ENCODE measurements at regions not wholly inside any gene's neighbourhood (a gene's known extent, or its start where the extent isn't known, plus 50 kb on each side); places are given as distances from the start of the nearest gene placed in this dataset.

DNA sequence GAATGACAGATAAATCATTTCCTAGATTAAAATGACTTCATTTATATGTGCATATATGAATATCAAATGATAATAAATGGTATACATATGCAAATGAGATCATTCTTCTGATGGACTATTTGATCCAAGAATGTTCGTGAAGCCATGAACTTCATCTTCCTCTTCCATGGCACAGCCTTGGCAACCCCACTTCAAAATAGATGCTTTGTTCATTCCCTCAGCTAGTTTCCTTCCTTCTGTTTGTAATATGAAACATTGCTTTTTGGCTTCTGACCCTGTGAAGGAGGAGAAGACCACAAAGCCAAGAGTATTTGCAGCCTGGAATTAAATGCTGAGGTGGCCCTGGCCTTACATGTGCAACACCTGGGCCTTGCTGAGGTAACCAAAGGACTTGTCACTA is 106.8 kb upstream of the LIFR start:
- Histone ChIP-seq H3K27ac (ENCODE audit: low read depth, low read length, poor library complexity, severe bottlenecking) (no peak overlapping the region), H3K36me3 (ENCODE audit: insufficient read depth, low read length, poor library complexity, severe bottlenecking) (no peaks in the 10 kb centered on the region), H3K27me3 (replicated peaks; ENCODE audit: insufficient read depth, low read depth, low read length, poor library complexity) (no peaks in the 10 kb centered on the region), H3K4me3 (ENCODE audit: low read depth, low read length, poor library complexity, severe bottlenecking) (no peak overlapping the region), H3K9me3 (ENCODE audit: low read depth, low read length, poor library complexity, severe bottlenecking) (no peaks in the 10 kb centered on the region), H3K4me1 (ENCODE audit: insufficient read depth, low read length, poor library complexity, severe bottlenecking) (peaks cover 5% of the 10 kb centered on the region)
- intact Hi-C loops (cut with micrococcal nuclease; ENCODE audit: unreplicated experiment): loop anchor here (5.0 kb wide), 1 partner anchor 111 kb away; no protein-coding TSS in a partner anchor
- POLR2A ChIA-PET (ENCODE audit: low non-redundant PET): no interaction called here
- CTCF ChIA-PET: no interaction called here
- BruUV-seq (replicated peaks): no TSS peak
- no peak for DNase-seq (ENCODE audit: low spot score)
- TF ChIP-seq CTCF (conservative IDR thresholded peaks at IDR 0.05; ENCODE audit: low read depth, low read length) (no peak), EZH2 (IDR thresholded peaks at IDR 0.05; ENCODE audit: borderline replicate concordance, low read depth, low read length, poor library complexity, severe bottlenecking) (no peak)

DNA sequence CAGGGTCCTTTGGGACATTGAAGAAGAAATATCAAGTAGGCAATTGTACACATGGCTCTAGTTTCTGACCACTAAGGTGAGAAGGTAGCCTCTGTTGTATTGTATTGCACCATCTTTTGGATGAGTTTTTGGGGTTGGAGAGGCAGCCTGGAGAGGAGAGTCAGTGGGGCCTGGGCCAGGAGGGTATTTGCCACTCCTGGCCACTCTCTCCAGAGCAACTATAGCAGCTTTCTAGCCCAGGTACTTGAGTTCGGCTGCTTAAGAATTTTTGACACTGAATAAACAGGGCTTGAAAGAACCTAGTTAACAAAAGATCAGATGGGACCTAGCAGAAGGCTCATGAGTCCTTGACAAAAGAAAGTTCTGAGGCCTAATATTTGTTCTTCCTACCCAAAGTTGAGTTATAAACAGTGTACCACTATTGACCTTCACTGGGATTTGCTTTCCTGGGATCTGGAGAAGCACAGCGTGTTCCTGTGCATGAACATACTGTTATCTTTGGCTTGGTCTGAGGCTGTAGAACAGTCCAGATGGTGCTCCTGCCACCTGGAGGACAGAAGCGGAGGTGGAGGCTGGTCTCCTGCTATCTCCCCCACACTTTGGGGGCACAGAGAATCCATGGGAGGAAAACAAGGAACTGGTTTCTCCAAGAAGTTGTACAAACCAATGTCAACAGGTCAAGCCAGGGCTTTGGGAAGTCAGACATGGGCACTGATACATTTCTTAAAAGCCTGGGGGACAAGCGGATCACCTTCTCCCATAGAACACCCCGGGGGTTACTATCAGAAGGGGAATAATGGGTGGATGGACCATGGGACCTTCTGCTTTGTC is 110.4 kb upstream of the LIFR start:
- Histone ChIP-seq H3K36me3 (ENCODE audit: insufficient read depth, low read length, poor library complexity, severe bottlenecking) (no peaks in the 10 kb centered on the region), H3K27me3 (replicated peaks; ENCODE audit: insufficient read depth, low read depth, low read length, poor library complexity) (no peaks in the 10 kb centered on the region), H3K9me3 (ENCODE audit: low read depth, low read length, poor library complexity, severe bottlenecking) (no peaks in the 10 kb centered on the region), H3K4me1 (ENCODE audit: insufficient read depth, low read length, poor library complexity, severe bottlenecking) (no peaks in the 10 kb centered on the region), H3K27ac (ENCODE audit: low read depth, low read length, poor library complexity, severe bottlenecking) (no peak overlapping the region), H3K4me3 (ENCODE audit: low read depth, low read length, poor library complexity, severe bottlenecking) (no peak overlapping the region)
- BruUV-seq (replicated peaks): no TSS peak
- POLR2A ChIA-PET (ENCODE audit: low non-redundant PET): no interaction called here
- DNase-seq (ENCODE audit: low spot score): peak; percentile 39
- intact Hi-C loops (cut with micrococcal nuclease; ENCODE audit: unreplicated experiment): loop anchor here (2.0 to 5.0 kb wide), 2 partner anchors 140 to 226 kb away; no protein-coding TSS in a partner anchor
- peak; percentile 71 for TF ChIP-seq CTCF (conservative IDR thresholded peaks at IDR 0.05; ENCODE audit: low read depth, low read length)
- TF ChIP-seq EZH2 (IDR thresholded peaks at IDR 0.05; ENCODE audit: borderline replicate concordance, low read depth, low read length, poor library complexity, severe bottlenecking): no peak
- CTCF ChIA-PET: interaction anchor here (1.0 kb wide), 1 partner anchor 225 kb away, joined by 5 to 9 read pairs; no protein-coding TSS in a partner anchor

DNA sequence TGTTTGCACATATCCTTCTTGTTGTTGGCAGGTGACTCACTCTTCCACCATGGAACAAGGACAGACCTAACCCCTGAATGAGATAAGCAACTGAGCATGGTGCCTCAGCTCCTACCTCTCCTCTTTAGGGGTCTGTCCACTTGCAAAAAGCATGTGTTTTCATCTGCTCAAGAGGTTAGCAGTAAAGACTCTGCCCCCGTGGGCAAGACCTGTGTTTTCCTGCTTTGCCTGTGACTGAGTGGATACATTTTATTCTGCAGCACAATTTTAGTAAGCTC is 111.0 kb upstream of the LIFR start:
- H3K36me3 ChIP-seq (ENCODE audit: insufficient read depth, low read length, poor library complexity, severe bottlenecking): no peaks in the 10 kb centered on the region
- no peak for DNase-seq (ENCODE audit: low spot score)
- no peak overlapping the region for H3K27ac ChIP-seq (ENCODE audit: low read depth, low read length, poor library complexity, severe bottlenecking)
- intact Hi-C loops (cut with micrococcal nuclease; ENCODE audit: unreplicated experiment): loop anchor here (2.0 to 5.0 kb wide), 2 partner anchors 140 to 227 kb away; no protein-coding TSS in a partner anchor
- TF ChIP-seq EZH2 (IDR thresholded peaks at IDR 0.05; ENCODE audit: borderline replicate concordance, low read depth, low read length, poor library complexity, severe bottlenecking) (no peak), CTCF (conservative IDR thresholded peaks at IDR 0.05; ENCODE audit: low read depth, low read length) (no peak)
- H3K27me3 ChIP-seq (replicated peaks; ENCODE audit: insufficient read depth, low read depth, low read length, poor library complexity): no peaks in the 10 kb centered on the region
- no peaks in the 10 kb centered on the region for H3K9me3 ChIP-seq (ENCODE audit: low read depth, low read length, poor library complexity, severe bottlenecking)
- no peak overlapping the region for H3K4me3 ChIP-seq (ENCODE audit: low read depth, low read length, poor library complexity, severe bottlenecking)
- CTCF ChIA-PET: interaction anchor here (1.0 kb wide), 1 partner anchor 226 kb away, joined by 9 read pairs; no protein-coding TSS in a partner anchor
- BruUV-seq (replicated peaks): no TSS peak
- H3K4me1 ChIP-seq (ENCODE audit: insufficient read depth, low read length, poor library complexity, severe bottlenecking): no peaks in the 10 kb centered on the region
- POLR2A ChIA-PET (ENCODE audit: low non-redundant PET): no interaction called here

Data from A673 (cell line).